Endothelial cell (in vitro differentiated cells): ENCODE measurements at regions not wholly inside any gene's neighbourhood (a gene's known extent, or its start where the extent isn't known, plus 50 kb on each side); places are given as distances from the start of the nearest gene placed in this dataset.

ENCODE experiments used
- DNase-seq: peaks from one replicate; pipeline ENCODE4 v3.0.0; 2021; ENCODE audit warnings: low spot score
- H3K27ac Mint-ChIP-seq: one replicate; pipeline ENCODE4 v1.8.0; 2021; ENCODE audit warnings: mixed read lengths, inconsistent platforms; ENCODE audit not compliant: unreplicated experiment
- H3K27me3 Mint-ChIP-seq: one replicate; pipeline ENCODE4 v1.8.0; 2021; ENCODE audit warnings: mild to moderate bottlenecking, moderate library complexity, mixed read lengths, inconsistent platforms; ENCODE audit not compliant: unreplicated experiment
- H3K36me3 Mint-ChIP-seq: one replicate; pipeline ENCODE4 v1.8.0; 2021; ENCODE audit warnings: mild to moderate bottlenecking, low read depth, mixed read lengths, inconsistent platforms; ENCODE audit not compliant: unreplicated experiment
- H3K4me1 Mint-ChIP-seq: one replicate; pipeline ENCODE4 v1.8.0; 2021; ENCODE audit warnings: mild to moderate bottlenecking, mixed read lengths, inconsistent platforms; ENCODE audit not compliant: unreplicated experiment
- H3K4me3 Mint-ChIP-seq: one replicate; pipeline ENCODE4 v1.8.0; 2021; ENCODE audit warnings: mild to moderate bottlenecking, mixed read lengths, inconsistent platforms; ENCODE audit not compliant: unreplicated experiment
- H3K9me3 Mint-ChIP-seq: one replicate; pipeline ENCODE4 v1.8.0; 2021; ENCODE audit warnings: mixed read lengths, inconsistent platforms; ENCODE audit not compliant: unreplicated experiment
- TF ChIP-seq, protein P1 (sequence below): fragments of 200-600 bp; sonication (generic); IDR thresholded peaks from one replicate; pipeline ENCODE4 v1.5.0; 2021; ENCODE audit warnings: antibody characterized with exemption; ENCODE audit not compliant: unreplicated experiment

DNA sequence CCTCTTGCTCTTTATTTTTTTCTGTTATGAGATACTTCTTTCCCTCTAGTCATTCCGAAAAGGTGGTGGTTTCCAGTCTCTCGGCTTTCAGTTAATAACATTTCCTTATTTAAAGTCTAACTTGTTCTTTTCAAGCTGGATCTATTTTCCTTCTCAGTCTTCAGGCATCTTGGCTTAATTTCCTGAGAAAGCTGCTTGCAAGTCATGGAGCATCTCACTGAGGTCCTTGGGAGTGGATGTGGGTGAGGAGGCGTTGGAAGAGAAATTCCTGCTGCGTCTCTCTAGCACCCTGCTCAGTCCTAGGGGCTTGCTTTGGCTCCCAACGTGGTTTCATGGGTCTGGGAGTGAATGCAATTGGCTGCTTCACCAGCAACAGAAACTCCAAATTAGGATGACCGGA lies 210.2 kb upstream of the MKI67 start:
- Mint-ChIP-seq H3K27me3 (no peaks in the 10 kb centered on the region), H3K4me1 (no peaks in the 10 kb centered on the region), H3K36me3 (no peaks in the 10 kb centered on the region), H3K27ac (no peak overlapping the region), H3K4me3 (no peak overlapping the region), H3K9me3 (no peaks in the 10 kb centered on the region)
- DNase-seq: no peak
- TF ChIP-seq, protein P1, sequence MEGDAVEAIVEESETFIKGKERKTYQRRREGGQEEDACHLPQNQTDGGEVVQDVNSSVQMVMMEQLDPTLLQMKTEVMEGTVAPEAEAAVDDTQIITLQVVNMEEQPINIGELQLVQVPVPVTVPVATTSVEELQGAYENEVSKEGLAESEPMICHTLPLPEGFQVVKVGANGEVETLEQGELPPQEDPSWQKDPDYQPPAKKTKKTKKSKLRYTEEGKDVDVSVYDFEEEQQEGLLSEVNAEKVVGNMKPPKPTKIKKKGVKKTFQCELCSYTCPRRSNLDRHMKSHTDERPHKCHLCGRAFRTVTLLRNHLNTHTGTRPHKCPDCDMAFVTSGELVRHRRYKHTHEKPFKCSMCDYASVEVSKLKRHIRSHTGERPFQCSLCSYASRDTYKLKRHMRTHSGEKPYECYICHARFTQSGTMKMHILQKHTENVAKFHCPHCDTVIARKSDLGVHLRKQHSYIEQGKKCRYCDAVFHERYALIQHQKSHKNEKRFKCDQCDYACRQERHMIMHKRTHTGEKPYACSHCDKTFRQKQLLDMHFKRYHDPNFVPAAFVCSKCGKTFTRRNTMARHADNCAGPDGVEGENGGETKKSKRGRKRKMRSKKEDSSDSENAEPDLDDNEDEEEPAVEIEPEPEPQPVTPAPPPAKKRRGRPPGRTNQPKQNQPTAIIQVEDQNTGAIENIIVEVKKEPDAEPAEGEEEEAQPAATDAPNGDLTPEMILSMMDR: no peak

GRCh38 chr10:128337860-128338378 lies 211.7 kb upstream of the MKI67 start:
- H3K36me3 Mint-ChIP-seq: no peaks in the 10 kb centered on the region

DNA sequence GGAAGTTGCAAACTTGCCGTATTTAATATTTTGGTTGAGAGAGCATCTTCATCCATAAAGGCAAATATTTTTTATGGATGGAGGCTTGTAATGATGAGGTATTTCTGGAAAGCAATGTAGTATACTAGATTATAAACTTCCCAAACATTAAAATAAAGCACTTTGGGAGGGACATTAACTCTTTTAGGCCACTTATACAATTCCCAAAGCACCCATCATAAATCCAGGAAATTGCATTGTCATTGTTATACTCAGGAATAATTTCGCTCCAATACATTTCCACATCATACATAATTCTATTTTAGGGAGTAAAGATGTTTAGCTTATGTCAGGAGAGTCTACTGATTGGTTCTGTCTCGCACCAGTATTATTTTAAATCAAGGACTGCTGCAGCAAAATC lies 212.7 kb upstream of the MKI67 start:
- no peaks in the 10 kb centered on the region for H3K27me3 Mint-ChIP-seq
- DNase-seq: no peak
- H3K36me3 Mint-ChIP-seq: no peaks in the 10 kb centered on the region
- H3K4me3 Mint-ChIP-seq: no peak overlapping the region
- no peaks in the 10 kb centered on the region for H3K4me1 Mint-ChIP-seq
- TF ChIP-seq, protein P1: no peak
- H3K27ac Mint-ChIP-seq: no peak overlapping the region
- H3K9me3 Mint-ChIP-seq: no peaks in the 10 kb centered on the region

More at GRCh38 chr10:128337860-128338378, 211.7 kb upstream of the MKI67 start:
- Mint-ChIP-seq H3K27me3 (no peaks in the 10 kb centered on the region), H3K4me1 (no peaks in the 10 kb centered on the region), H3K4me3 (no peak overlapping the region), H3K9me3 (no peaks in the 10 kb centered on the region), H3K27ac (no peak overlapping the region)
- TF ChIP-seq, protein P1: no peak
- no peak for DNase-seq

GRCh38 chr10:128339753-128340152 lies 213.5 kb upstream of the MKI67 start:
- TF ChIP-seq, protein P1: no peak
- Mint-ChIP-seq H3K27ac (no peak overlapping the region), H3K4me1 (no peaks in the 10 kb centered on the region), H3K27me3 (no peaks in the 10 kb centered on the region), H3K9me3 (no peaks in the 10 kb centered on the region), H3K36me3 (no peaks in the 10 kb centered on the region), H3K4me3 (no peak overlapping the region)
- DNase-seq: no peak

DNA sequence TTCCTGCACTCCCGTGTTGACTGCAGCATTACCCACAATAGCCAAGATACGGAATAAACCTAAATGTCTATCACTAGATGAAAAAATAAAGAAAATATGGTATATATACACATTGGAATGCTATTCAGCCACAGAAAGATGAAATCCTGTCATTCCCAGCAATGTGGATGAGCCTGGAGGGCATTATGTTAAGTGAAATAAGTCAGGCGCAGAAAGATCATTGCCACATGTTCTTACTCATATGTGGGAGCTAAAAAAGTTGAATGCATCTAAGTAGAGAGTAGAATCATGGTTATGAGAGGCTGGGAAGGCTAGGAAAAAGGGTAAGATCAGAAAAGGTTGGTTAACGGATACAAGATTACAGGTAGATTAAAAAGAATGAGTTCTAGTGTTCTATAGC lies 219.1 kb upstream of the MKI67 start:
- Mint-ChIP-seq H3K27me3 (no peaks in the 10 kb centered on the region), H3K4me1 (no peaks in the 10 kb centered on the region), H3K27ac (no peak overlapping the region), H3K9me3 (no peaks in the 10 kb centered on the region), H3K4me3 (no peak overlapping the region), H3K36me3 (no peaks in the 10 kb centered on the region)
- no peak for DNase-seq
- TF ChIP-seq, protein P1: no peak
